Adipocyte (in vitro differentiated cells): ENCODE measurements at regions not wholly inside any gene's neighbourhood (a gene's known extent, or its start where the extent isn't known, plus 50 kb on each side); places are given as distances from the start of the nearest gene placed in this dataset.
A peak's percentile ranks its signal among the peaks of the same experiment; 100 is the strongest.
"Not testable (repeated sequence)": the region's sequence is repeated elsewhere in the genome, so short reads cannot be mapped to it uniquely, and the experiment has no call there.

ENCODE experiments used
- DNase-seq: peaks from one replicate; pipeline ENCODE4 v3.0.0-alpha.2; 2015; ENCODE audit warnings: low read depth
- H3K27me3 ChIP-seq: replicated peaks from 2 replicates; pipeline ENCODE4 v1.7.0; 2013; ENCODE audit warnings: mild to moderate bottlenecking, low read length, moderate library complexity; ENCODE audit not compliant: control insufficient read depth, insufficient read depth
- H3K36me3 ChIP-seq: 2 replicates; pipeline ENCODE4 v1.7.0; 2013; ENCODE audit warnings: low read length, mild to moderate bottlenecking, moderate library complexity; ENCODE audit not compliant: control insufficient read depth, insufficient read depth, severe bottlenecking
- H3K4me1 ChIP-seq: 2 replicates; pipeline ENCODE4 v1.7.0; 2013; ENCODE audit warnings: mild to moderate bottlenecking, low read length, moderate library complexity; ENCODE audit not compliant: control insufficient read depth, insufficient read depth
- H3K4me3 ChIP-seq: 2 replicates; pipeline ENCODE4 v1.7.0; 2013; ENCODE audit warnings: mild to moderate bottlenecking, low read length, moderate library complexity
- H3K9ac ChIP-seq: 2 replicates; pipeline ENCODE4 v1.7.0; 2013; ENCODE audit warnings: mild to moderate bottlenecking, low read length, moderate library complexity
- H3K9me3 ChIP-seq: 2 replicates; pipeline ENCODE4 v1.7.0; 2013; ENCODE audit warnings: mild to moderate bottlenecking, low read length, moderate library complexity; ENCODE audit not compliant: control insufficient read depth

- H3K4me3 ChIP-seq, DNase-seq: not testable (repeated sequence)
Measured at GRCh38 chr4:49117951-49118350, 131.9 kb downstream of the CWH43 start.

DNA sequence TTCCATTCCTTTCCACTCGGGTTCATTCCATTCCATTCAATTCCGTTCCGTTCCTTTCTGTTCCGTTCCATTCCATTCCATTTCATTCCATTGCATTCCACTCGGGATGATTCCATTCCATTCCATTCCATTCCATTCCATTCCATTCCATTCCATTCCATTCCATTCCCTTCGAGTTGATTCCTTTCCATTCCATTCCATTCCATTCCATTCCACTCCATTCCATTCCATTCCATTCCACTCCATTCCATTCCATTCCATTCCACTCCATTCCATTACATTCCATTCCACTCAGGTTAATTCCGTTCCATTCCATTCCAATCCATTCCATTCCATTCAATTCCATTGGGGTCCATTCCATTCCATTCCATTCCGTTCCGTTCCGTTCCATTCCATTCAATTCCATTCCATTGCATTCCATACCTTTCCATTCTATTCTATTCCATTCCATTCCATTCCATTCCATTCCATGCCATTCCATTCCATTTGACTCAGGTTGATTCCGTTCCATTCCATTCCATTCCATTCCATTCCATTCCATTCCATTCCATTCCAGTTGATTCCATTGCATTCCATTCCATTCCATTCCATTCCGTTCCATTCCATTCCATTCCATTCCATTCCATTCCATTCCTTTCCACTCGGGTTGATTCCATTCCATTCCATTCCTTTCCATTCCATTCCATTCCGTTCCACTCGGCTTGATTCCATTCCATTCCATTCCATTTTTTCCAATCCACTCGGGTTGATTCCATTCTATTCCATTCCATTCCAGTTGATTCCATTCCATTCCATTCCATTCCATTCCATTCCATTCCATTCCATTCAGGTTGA, 132.5 kb downstream of the CWH43 start:
- H3K9ac ChIP-seq, H3K36me3 ChIP-seq, H3K27me3 ChIP-seq, H3K4me1 ChIP-seq, H3K4me3 ChIP-seq: not testable (repeated sequence)
- peak; percentile 17 for DNase-seq
- peaks cover 43% of the 10 kb centered on the region for H3K9me3 ChIP-seq

More at GRCh38 chr4:49117951-49118350, 131.9 kb downstream of the CWH43 start:
- H3K36me3 ChIP-seq, H3K9ac ChIP-seq, H3K4me1 ChIP-seq, H3K27me3 ChIP-seq: not testable (repeated sequence)
- H3K9me3 ChIP-seq: peaks cover 43% of the 10 kb centered on the region

DNA sequence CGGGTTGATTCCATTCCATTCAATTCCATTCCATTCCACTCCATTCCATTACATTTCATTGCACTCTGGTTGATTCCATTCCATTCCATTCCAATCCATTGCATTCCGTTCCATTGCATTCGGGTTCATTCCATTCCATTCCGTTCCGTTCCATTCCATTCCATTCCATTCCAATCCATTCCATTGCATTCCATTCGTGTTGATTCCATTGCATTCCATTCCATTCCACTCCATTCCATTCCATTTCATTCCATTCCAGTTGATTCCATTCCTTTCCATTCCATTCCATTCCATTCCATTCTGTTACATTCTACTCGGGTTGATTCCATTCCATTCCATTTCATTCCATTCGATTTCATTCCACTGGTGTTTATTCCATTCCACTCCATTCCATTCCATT, 133.3 kb downstream of the CWH43 start:
- not testable (repeated sequence) for DNase-seq, H3K36me3 ChIP-seq, H3K4me1 ChIP-seq, H3K27me3 ChIP-seq, H3K9ac ChIP-seq, H3K4me3 ChIP-seq
- peaks cover 43% of the 10 kb centered on the region for H3K9me3 ChIP-seq

- not testable (repeated sequence) for H3K36me3 ChIP-seq, H3K4me1 ChIP-seq, H3K9ac ChIP-seq, H3K27me3 ChIP-seq, H3K4me3 ChIP-seq
- DNase-seq: peak; percentile 32
- peaks cover 35% of the 10 kb centered on the region for H3K9me3 ChIP-seq
Measured at GRCh38 chr4:49120042-49120779, 134.1 kb downstream of the CWH43 start.

DNA sequence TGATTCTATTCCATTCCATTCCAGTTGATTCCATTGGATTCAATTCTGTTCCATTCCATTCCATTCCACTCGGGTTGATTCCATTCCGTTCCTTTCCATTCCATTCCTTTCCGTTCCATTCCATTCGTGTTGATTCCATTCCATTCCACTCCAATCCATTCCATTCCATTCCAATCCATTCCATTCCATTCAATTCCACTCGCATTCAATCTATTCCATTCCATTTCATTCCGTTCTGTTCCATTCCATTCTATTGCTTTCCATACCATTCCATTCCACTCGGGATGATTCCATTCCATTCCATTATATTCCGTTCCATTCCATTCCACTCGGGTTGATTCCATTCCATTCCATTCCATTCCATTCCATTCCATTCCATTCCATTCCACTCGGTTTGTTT, 134.7 kb downstream of the CWH43 start:
- H3K4me3 ChIP-seq, H3K9ac ChIP-seq, H3K36me3 ChIP-seq, H3K27me3 ChIP-seq, H3K4me1 ChIP-seq: not testable (repeated sequence)
- peaks cover 34% of the 10 kb centered on the region for H3K9me3 ChIP-seq
- DNase-seq: peak; percentile 53

GRCh38 chr4:49126443-49126842, 140.4 kb downstream of the CWH43 start:
- not testable (repeated sequence) for H3K27me3 ChIP-seq, DNase-seq, H3K9me3 ChIP-seq

DNA sequence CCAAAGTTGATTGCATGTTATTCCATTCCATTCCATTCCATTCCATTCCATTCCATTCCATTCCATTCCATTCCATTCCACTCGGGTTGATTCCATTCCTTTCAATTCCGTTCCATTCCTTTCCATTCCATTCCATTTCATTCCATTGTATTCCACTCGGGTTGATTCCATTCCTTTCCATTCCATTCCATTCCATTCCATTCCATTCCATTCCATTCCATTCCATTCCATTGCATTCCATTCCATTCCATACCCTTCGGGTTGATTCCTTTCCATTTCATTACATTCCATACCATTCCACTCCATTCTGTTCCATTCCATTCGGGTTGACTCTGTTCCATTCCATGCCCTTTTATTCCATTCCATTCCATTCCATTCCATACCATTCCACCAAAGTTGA, 140.8 kb downstream of the CWH43 start:
- not testable (repeated sequence) for DNase-seq, H3K4me1 ChIP-seq

More at GRCh38 chr4:49126443-49126842, 140.4 kb downstream of the CWH43 start:
- H3K36me3 ChIP-seq, H3K4me1 ChIP-seq, H3K4me3 ChIP-seq, H3K9ac ChIP-seq: not testable (repeated sequence)

GRCh38 chr4:49129385-49129784, 143.3 kb downstream of the CWH43 start:
- not testable (repeated sequence) for H3K9ac ChIP-seq, H3K36me3 ChIP-seq, H3K4me1 ChIP-seq, H3K27me3 ChIP-seq, H3K9me3 ChIP-seq, DNase-seq, H3K4me3 ChIP-seq

More for the DNA sequence above, 140.8 kb downstream of the CWH43 start:
- not testable (repeated sequence) for H3K4me3 ChIP-seq, H3K27me3 ChIP-seq, H3K9me3 ChIP-seq, H3K9ac ChIP-seq, H3K36me3 ChIP-seq

- DNase-seq, H3K4me3 ChIP-seq, H3K4me1 ChIP-seq, H3K36me3 ChIP-seq, H3K27me3 ChIP-seq, H3K9me3 ChIP-seq, H3K9ac ChIP-seq: not testable (repeated sequence)
Measured at GRCh38 chr4:49129870-49130269, 143.8 kb downstream of the CWH43 start.

DNA sequence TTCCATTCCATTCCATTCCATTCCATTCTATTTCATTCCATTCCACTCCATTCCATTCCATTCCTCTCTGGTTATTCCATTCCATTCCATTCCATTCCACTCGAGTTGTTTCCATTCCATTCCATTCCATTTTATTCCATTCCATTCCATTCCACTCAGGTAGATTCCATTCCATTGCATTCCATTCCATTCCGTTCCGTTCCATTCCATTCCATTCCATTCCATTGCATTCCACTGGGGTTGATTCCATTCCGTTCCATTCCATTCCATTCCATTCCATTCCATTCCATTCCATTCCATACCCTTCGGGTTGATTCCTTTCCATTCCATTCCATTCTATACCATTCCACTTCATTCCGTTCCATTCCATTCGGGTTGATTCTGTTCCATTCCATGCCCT, 144.6 kb downstream of the CWH43 start:
- not testable (repeated sequence) for H3K4me1 ChIP-seq, H3K9ac ChIP-seq, DNase-seq, H3K4me3 ChIP-seq, H3K36me3 ChIP-seq, H3K27me3 ChIP-seq, H3K9me3 ChIP-seq

GRCh38 chr4:49137043-49137442, 151.0 kb downstream of the CWH43 start:
- DNase-seq, H3K9ac ChIP-seq, H3K27me3 ChIP-seq, H3K9me3 ChIP-seq, H3K4me1 ChIP-seq, H3K36me3 ChIP-seq, H3K4me3 ChIP-seq: not testable (repeated sequence)
